ENCODE measurements at regions not wholly inside any gene's neighbourhood (a gene's known extent, or its start where the extent isn't known, plus 50 kb on each side); places are given as distances from the start of the nearest gene placed in this dataset.

GRCh38 chr4:3667258-3667657 lies 98.9 kb upstream of the ADRA2C start:
- no peak for DNase-seq

- DNase-seq: no peak
Observed at GRCh38 chr4:3666263-3666662, 99.9 kb upstream of the ADRA2C start.

- no peak for DNase-seq
Observed at GRCh38 chr4:3665360-3665891, 100.8 kb upstream of the ADRA2C start.

- no peak for DNase-seq
Observed at GRCh38 chr4:3663791-3664190, 102.4 kb upstream of the ADRA2C start.

GRCh38 chr4:3662516-3662915 lies 103.7 kb upstream of the ADRA2C start:
- DNase-seq: no peak

- DNase-seq: no peak
Observed at GRCh38 chr4:3661989-3662388, 104.2 kb upstream of the ADRA2C start.

GRCh38 chr4:3660928-3661515 lies 105.2 kb upstream of the ADRA2C start:
- no peak for DNase-seq

- no peak for DNase-seq
Observed at GRCh38 chr4:3660086-3660927, 105.9 kb upstream of the ADRA2C start.

- no peak for DNase-seq
Observed at GRCh38 chr4:3659131-3659530, 107.1 kb upstream of the ADRA2C start.

- no peak for DNase-seq
Observed at GRCh38 chr4:3658530-3658913, 107.7 kb upstream of the ADRA2C start.

GRCh38 chr4:3657902-3658529 lies 108.2 kb upstream of the ADRA2C start:
- no peak for DNase-seq

GRCh38 chr4:3656416-3657356 lies 109.5 kb upstream of the ADRA2C start:
- DNase-seq: no peak

- DNase-seq: peak; percentile 65
Observed at GRCh38 chr4:3655963-3656362, 110.2 kb upstream of the ADRA2C start.

- DNase-seq: no peak
Observed at GRCh38 chr4:3655485-3655884, 110.7 kb upstream of the ADRA2C start.

- no peak for DNase-seq
Observed at GRCh38 chr4:3654036-3654807, 112.0 kb upstream of the ADRA2C start.

GRCh38 chr4:3652586-3652985 lies 113.6 kb upstream of the ADRA2C start:
- DNase-seq: no peak

GRCh38 chr4:3651267-3651845 lies 114.8 kb upstream of the ADRA2C start:
- no peak for DNase-seq

- DNase-seq: no peak
Observed at GRCh38 chr4:3649491-3649890, 116.7 kb upstream of the ADRA2C start.

GRCh38 chr4:3648731-3649130 lies 116.5 kb upstream of the LRPAP1 start:
- no peak for DNase-seq

- no peak for DNase-seq
Observed at GRCh38 chr4:3648195-3648594, 116.0 kb upstream of the LRPAP1 start.

- DNase-seq: no peak
Observed at GRCh38 chr4:3647421-3647820, 115.2 kb upstream of the LRPAP1 start.
